GM23338 (cell line): ENCODE measurements at regions not wholly inside any gene's neighbourhood (a gene's known extent, or its start where the extent isn't known, plus 50 kb on each side); places are given as distances from the start of the nearest gene placed in this dataset.

Experiments
- ATAC-seq: fragments of 200-7000 bp; cut with Tn5 transposase; 3 replicates; pipeline ENCODE4 v1.9.1; 2020
- DNase-seq: peaks from one replicate; pipeline ENCODE4 v3.0.0-alpha.2; 2015; ENCODE audit warnings: low spot score
- H2AFZ ChIP-seq: fragments of 200-600 bp; sonication (generic); 2 replicates; pipeline ENCODE4 v1.8.0; 2016; ENCODE audit warnings: antibody characterized with exemption, mild to moderate bottlenecking, moderate library complexity
- H3F3A ChIP-seq: fragments of 200-600 bp; sonication (generic); replicated peaks from 2 replicates; pipeline ENCODE4 v1.8.0; 2017; ENCODE audit warnings: antibody characterized with exemption, mixed run types, low read depth
- H3K27ac ChIP-seq: fragments of 200-600 bp; sonication (generic); 2 replicates; pipeline ENCODE4 v1.6.1; 2016; ENCODE audit warnings: low read depth
- H3K27me3 ChIP-seq: fragments of 200-600 bp; sonication (generic); 2 replicates; pipeline ENCODE4 v1.8.0; 2016; ENCODE audit warnings: mild to moderate bottlenecking, mixed run types, moderate library complexity; ENCODE audit not compliant: insufficient read depth
- H3K36me3 ChIP-seq: fragments of 200-600 bp; sonication (generic); 2 replicates; pipeline ENCODE4 v1.8.0; 2016; ENCODE audit warnings: mild to moderate bottlenecking; ENCODE audit not compliant: insufficient read depth
- H3K4me1 ChIP-seq: fragments of 200-600 bp; sonication (generic); 2 replicates; pipeline ENCODE4 v1.8.0; 2016; ENCODE audit warnings: mild to moderate bottlenecking, moderate library complexity; ENCODE audit not compliant: insufficient read depth
- H3K4me2 ChIP-seq: fragments of 200-600 bp; sonication (generic); 2 replicates; pipeline ENCODE4 v1.7.1; 2017; ENCODE audit warnings: mixed run types
- H3K4me3 ChIP-seq: fragments of 200-600 bp; sonication (generic); 2 replicates; pipeline ENCODE4 v1.6.1; 2016; ENCODE audit warnings: mixed run types
- H3K79me2 ChIP-seq: fragments of 200-600 bp; sonication (generic); replicated peaks from 2 replicates; pipeline ENCODE4 v1.8.0; 2017; ENCODE audit warnings: mild to moderate bottlenecking; ENCODE audit not compliant: insufficient read depth
- H3K9me2 ChIP-seq: fragments of 200-600 bp; sonication (generic); 2 replicates; pipeline ENCODE4 v1.8.0; 2017; ENCODE audit not compliant: insufficient read depth
- H4K20me1 ChIP-seq: fragments of 200-600 bp; sonication (generic); replicated peaks from 2 replicates; pipeline ENCODE4 v1.8.0; 2017; ENCODE audit warnings: mild to moderate bottlenecking; ENCODE audit not compliant: insufficient read depth
- H3K27ac Mint-ChIP-seq: 2 replicates; pipeline ENCODE4 v1.8.0; 2020; ENCODE audit warnings: inconsistent platforms, mild to moderate bottlenecking, moderate library complexity, mixed read lengths
- H3K27me3 Mint-ChIP-seq: 3 replicates; pipeline ENCODE4 v1.8.0; 2022; ENCODE audit warnings: low read depth, mild to moderate bottlenecking, moderate library complexity, mixed read lengths, inconsistent platforms; ENCODE audit not compliant: insufficient read depth, poor library complexity
- H3K36me3 Mint-ChIP-seq: 3 replicates; pipeline ENCODE4 v1.8.0; 2021; ENCODE audit warnings: low read depth, mild to moderate bottlenecking, inconsistent platforms, moderate library complexity, mixed read lengths
- H3K4me1 Mint-ChIP-seq: 3 replicates; pipeline ENCODE4 v1.8.0; 2020; ENCODE audit warnings: mild to moderate bottlenecking, inconsistent platforms, mixed read lengths
- H3K4me3 Mint-ChIP-seq: 3 replicates; pipeline ENCODE4 v1.8.0; 2021; ENCODE audit warnings: moderate library complexity, mild to moderate bottlenecking, inconsistent platforms, mixed read lengths
- H3K9me3 Mint-ChIP-seq: 3 replicates; pipeline ENCODE4 v1.8.0; 2020; ENCODE audit warnings: moderate library complexity, mild to moderate bottlenecking, inconsistent platforms, mixed read lengths
- CREB1 ChIP-seq: fragments of 250-450 bp; sonication (Bioruptor Pico); IDR thresholded peaks from 2 replicates; pipeline ENCODE4 v1.5.0; 2020; ENCODE audit warnings: low read depth, mild to moderate bottlenecking, moderate library complexity
- CTCF ChIP-seq, 2 experiments: fragments of 200-600 bp in 1 of 2; sonication (generic) in 1 of 2; conservative IDR thresholded peaks; 2 replicates each; pipeline versions ENCODE4 v1.5.1 to v1.6.1; 2016 to 2017; ENCODE audit warnings: antibody characterized with exemption in 2 of 2, low read depth in 2 of 2, mild to moderate bottlenecking in 2 of 2, moderate library complexity in 1 of 2
- ETS1 ChIP-seq: IDR thresholded peaks from 2 replicates; pipeline ENCODE4 v1.6.1; 2016; ENCODE audit warnings: antibody characterized with exemption
- EZH2phosphoT487 ChIP-seq: fragments of 200-600 bp; sonication (generic); IDR thresholded peaks from one replicate; pipeline ENCODE4 v1.8.1; 2018; ENCODE audit warnings: antibody characterized with exemption; ENCODE audit not compliant: unreplicated experiment
- JUNB ChIP-seq: IDR thresholded peaks from one replicate; pipeline ENCODE4 v1.6.1; 2016; ENCODE audit warnings: antibody characterized with exemption; ENCODE audit not compliant: unreplicated experiment
- NANOG ChIP-seq: IDR thresholded peaks from 2 replicates; pipeline ENCODE4 v1.6.1; 2016; ENCODE audit warnings: antibody characterized with exemption, borderline replicate concordance
- POLR2AphosphoS5 ChIP-seq: IDR thresholded peaks from 2 replicates; pipeline ENCODE4 v1.6.1; 2016; ENCODE audit warnings: antibody characterized with exemption, low read depth
- REST ChIP-seq: IDR thresholded peaks from one replicate; pipeline ENCODE4 v1.6.1; 2018; ENCODE audit warnings: antibody characterized with exemption; ENCODE audit not compliant: unreplicated experiment
- STAT1 ChIP-seq: IDR thresholded peaks from one replicate; pipeline ENCODE4 v1.6.1; 2016; ENCODE audit warnings: antibody characterized with exemption; ENCODE audit not compliant: unreplicated experiment
- ZNF462 ChIP-seq: fragments of 250-450 bp; sonication (Bioruptor Pico); IDR thresholded peaks from 2 replicates; pipeline ENCODE4 v1.5.0; 2020; ENCODE audit warnings: mild to moderate bottlenecking, moderate library complexity

- no peak overlapping the region for H3K27ac Mint-ChIP-seq
- no peaks in the 10 kb centered on the region for H3K36me3 Mint-ChIP-seq
- no peak for DNase-seq
- Histone ChIP-seq H3K79me2 (no peaks in the 10 kb centered on the region), H3K4me2 (no peak overlapping the region), H3K27me3 (no peaks in the 10 kb centered on the region), H3F3A (no peaks in the 10 kb centered on the region), H2AFZ (peak overlapping the region; percentile 78), H3K36me3 (no peaks in the 10 kb centered on the region), H3K4me1 (no peaks in the 10 kb centered on the region), H4K20me1 (no peaks in the 10 kb centered on the region), H3K9me2 (no peaks in the 10 kb centered on the region), H3K4me3 (no peak overlapping the region), H3K27ac (no peak overlapping the region)
- no peak overlapping the region for H3K4me3 Mint-ChIP-seq
- ATAC-seq: no peak
- H3K9me3 Mint-ChIP-seq: no peaks in the 10 kb centered on the region
- TF ChIP-seq NANOG (no peak), POLR2AphosphoS5 (no peak), CREB1 (no peak), ZNF462 (CRISPR knock-in tag) (no peak), STAT1 (no peak), REST (no peak), ETS1 (no peak), JUNB (no peak), CTCF (conservative IDR thresholded peaks at IDR 0.05; ENCODE audit: low read depth in 2 of 2) (no peak), EZH2phosphoT487 (no peak)
- H3K27me3 Mint-ChIP-seq: peaks cover 2% of the 10 kb centered on the region
- no peaks in the 10 kb centered on the region for H3K4me1 Mint-ChIP-seq
Observed at GRCh38 chr12:105507311-105508038, 177.0 kb downstream of the C12orf75 start.
